IMR-90 (cell line): ENCODE measurements at regions not wholly inside any gene's neighbourhood (a gene's known extent, or its start where the extent isn't known, plus 50 kb on each side); places are given as distances from the start of the nearest gene placed in this dataset.

Experiments
- ATAC-seq: fragments of 200-7000 bp; cut with Tn5 transposase; 2 replicates; pipeline ENCODE4 v1.9.1; 2020; ENCODE audit warnings: low read depth, mild to moderate bottlenecking, moderate library complexity
- BruUV-seq: library from RNA; stranded (reverse); fragments of 400-500 nt; replicated peaks from 2 replicates; lab custom pipeline; 2021; lab: Mats Ljungman, UMichigan
- CTCF ChIA-PET: fragments of 300-600 bp; formaldehyde crosslinking; extraction: SDS; loops from one replicate; lab custom pipeline; 2021; ENCODE audit warnings: antibody characterized with exemption; lab: Yijun Ruan, JAX
- POLR2A ChIA-PET: fragments of 300-600 bp; sonication (Branson Sonifier 250); formaldehyde crosslinking; loops from one replicate; lab custom pipeline; 2022; ENCODE audit warnings: antibody characterized with exemption; ENCODE audit not compliant: unreplicated experiment; lab: Charles Lee
- DNase-seq: peaks from one replicate; pipeline ENCODE4 v3.0.0; 2013
- H2AFZ ChIP-seq: replicated peaks from 2 replicates; pipeline ENCODE3; 2013; ENCODE audit warnings: low read length, mild to moderate bottlenecking; ENCODE audit not compliant: poor library complexity
- H2AK5ac ChIP-seq: 2 replicates; pipeline ENCODE4 v1.6.1; 2013; ENCODE audit warnings: low read depth, low read length, inconsistent platforms
- H2AK9ac ChIP-seq: replicated peaks from 2 replicates; pipeline ENCODE3; 2013; ENCODE audit warnings: mild to moderate bottlenecking, low read depth, low read length, moderate library complexity; ENCODE audit not compliant: poor library complexity
- H2BK120ac ChIP-seq: 2 replicates; pipeline ENCODE4 v1.6.1; 2013; ENCODE audit warnings: low read depth, low read length, inconsistent platforms
- H2BK15ac ChIP-seq: 3 replicates; pipeline ENCODE4 v1.6.1; 2013; ENCODE audit warnings: low read depth, low read length, inconsistent platforms
- H2BK20ac ChIP-seq: 2 replicates; pipeline ENCODE4 v1.6.1; 2013; ENCODE audit warnings: low read depth, mild to moderate bottlenecking, inconsistent platforms, low read length, moderate library complexity
- H2BK5ac ChIP-seq: 2 replicates; pipeline ENCODE4 v1.6.1; 2013; ENCODE audit warnings: mild to moderate bottlenecking, low read depth, low read length, inconsistent platforms; ENCODE audit not compliant: poor library complexity, severe bottlenecking
- H3K14ac ChIP-seq: replicated peaks from 2 replicates; pipeline ENCODE4 v1.6.1; 2013; ENCODE audit warnings: low read depth, low read length, inconsistent platforms
- H3K18ac ChIP-seq: 2 replicates; pipeline ENCODE4 v1.6.1; 2013; ENCODE audit warnings: low read depth, low read length, control low read depth
- H3K23ac ChIP-seq: 2 replicates; pipeline ENCODE4 v1.6.1; 2013; ENCODE audit warnings: low read depth, low read length, inconsistent platforms
- H3K27ac ChIP-seq: 2 replicates; pipeline ENCODE4 v1.5.1; 2013; ENCODE audit warnings: mild to moderate bottlenecking, control low read depth, low read length; ENCODE audit not compliant: insufficient read depth
- H3K27me3 ChIP-seq: 2 replicates; pipeline ENCODE4 v1.6.1; 2013; ENCODE audit warnings: low read length; ENCODE audit not compliant: control insufficient read depth, insufficient read depth
- H3K36me3 ChIP-seq: 2 replicates; pipeline ENCODE4 v1.6.1; 2013; ENCODE audit warnings: low read length, mixed read lengths; ENCODE audit not compliant: control insufficient read depth, insufficient read depth
- H3K4ac ChIP-seq: 2 replicates; pipeline ENCODE4 v1.6.1; 2013; ENCODE audit warnings: low read depth, low read length, inconsistent platforms
- H3K4me1 ChIP-seq: 2 replicates; pipeline ENCODE4 v1.6.1; 2013; ENCODE audit warnings: low read length, mixed read lengths; ENCODE audit not compliant: control insufficient read depth, insufficient read depth
- H3K4me2 ChIP-seq: 2 replicates; pipeline ENCODE4 v1.6.1; 2013; ENCODE audit warnings: low read depth, mild to moderate bottlenecking, control low read depth, low read length, moderate library complexity
- H3K4me3 ChIP-seq: 2 replicates; pipeline ENCODE4 v1.5.1; 2013; ENCODE audit warnings: low read depth, mild to moderate bottlenecking, control low read depth, low read length, moderate library complexity; ENCODE audit not compliant: insufficient read depth
- H3K56ac ChIP-seq: 2 replicates; pipeline ENCODE4 v1.6.1; 2013; ENCODE audit warnings: low read length, inconsistent platforms; ENCODE audit not compliant: insufficient read depth; ENCODE audit errors: extremely low read depth
- H3K79me1 ChIP-seq, 2 experiments: 2 replicates each; pipeline ENCODE4 v1.6.1; 2013; ENCODE audit warnings: low read length in 2 of 2, inconsistent platforms in 1 of 2, low read depth in 1 of 2
- H3K9ac ChIP-seq: 2 replicates; pipeline ENCODE4 v1.6.1; 2013; ENCODE audit warnings: low read depth, low read length, control low read depth
- H3K9me1 ChIP-seq: 2 replicates; pipeline ENCODE4 v1.6.1; 2013; ENCODE audit warnings: low read length, inconsistent platforms; ENCODE audit not compliant: insufficient read depth
- H3K9me3 ChIP-seq: 2 replicates; pipeline ENCODE4 v1.6.1; 2013; ENCODE audit warnings: low read length; ENCODE audit not compliant: control insufficient read depth, insufficient read depth
- H4K20me1 ChIP-seq: 2 replicates; pipeline ENCODE4 v1.6.1; 2013; ENCODE audit warnings: low read length, inconsistent platforms; ENCODE audit not compliant: insufficient read depth
- H4K5ac ChIP-seq: 2 replicates; pipeline ENCODE4 v1.6.1; 2013; ENCODE audit warnings: mild to moderate bottlenecking, low read depth, low read length, control low read depth
- H4K8ac ChIP-seq, 2 experiments: 2 replicates each; pipeline ENCODE4 v1.6.1; 2013; ENCODE audit warnings: low read depth in 2 of 2, low read length in 2 of 2, control low read depth in 1 of 2, inconsistent platforms in 1 of 2
- H4K91ac ChIP-seq: 2 replicates; pipeline ENCODE4 v1.6.1; 2013; ENCODE audit warnings: low read depth, low read length, inconsistent platforms; ENCODE audit not compliant: insufficient read depth
- CHD1 ChIP-seq: IDR thresholded peaks from 2 replicates; pipeline ENCODE4 v1.6.1; 2012; ENCODE audit warnings: low read depth, low read length, improper control_type of control experiment
- MXI1 ChIP-seq: IDR thresholded peaks from 2 replicates; pipeline ENCODE4 v1.6.1; 2012; ENCODE audit warnings: low read depth, mild to moderate bottlenecking, low read length, moderate library complexity, borderline replicate concordance
- WGBS, 2 experiments: methylation state at CpG; one replicate each; pipeline versions ENCODE4 v1.1.5 to v1.1.7; 2013; ENCODE audit warnings: missing lambda C conversion rate in 2 of 2; ENCODE audit not compliant: insufficient read length in 1 of 2; ENCODE audit errors: extremely low coverage in 2 of 2; 5-methylcytosine and 5-hydroxymethylcytosine counted together
- dilution Hi-C: fragments of 300-500 bp; cut with HindIII; formaldehyde crosslinking; loops from one replicate; pipeline ENCODE4 v1.14.3; 2018; ENCODE audit warnings: low sequenced_read_pairs; ENCODE audit not compliant: unreplicated experiment
- in situ Hi-C: fragments of 300-500 bp; cut with MboI; formaldehyde crosslinking; loops from 3 replicates; pipeline ENCODE4 v1.14.3; 2019; ENCODE audit warnings: low sequenced_read_pairs, inconsistent platforms, mixed read lengths
- intact Hi-C: fragments of 100-400 bp; cut with micrococcal nuclease; formaldehyde crosslinking; loops from 2 replicates; pipeline ENCODE4 v1.10.0; 2022
- TF ChIP-seq, protein P1 (sequence below): fragments of 150-350 bp; IDR thresholded peaks from 2 replicates; pipeline ENCODE4 v1.6.1; 2017; ENCODE audit warnings: mild to moderate bottlenecking, antibody characterized with exemption, low read length, low read depth

DNA sequence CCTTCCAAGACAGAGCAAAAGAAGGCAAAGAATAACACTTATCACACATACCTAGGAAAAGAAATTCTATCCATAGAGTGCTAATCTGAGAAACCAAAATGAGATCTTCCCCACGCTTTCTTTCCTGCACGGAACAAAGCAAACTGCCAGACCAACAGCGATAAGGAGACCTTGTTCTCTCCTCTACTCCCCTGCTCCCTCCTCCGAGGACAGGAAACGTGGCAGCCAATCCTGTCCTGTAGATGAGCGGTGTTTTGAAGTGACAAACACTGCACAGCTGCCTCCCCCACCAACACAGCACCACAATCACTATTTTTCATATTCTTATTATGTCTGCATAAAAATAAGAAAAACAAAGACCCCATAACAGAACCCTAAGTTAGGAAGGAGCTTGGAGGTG, 113.9 kb upstream of the IRS2 start:
- ChIA-PET POLR2A (no interaction called here), CTCF (no interaction called here)
- H2AFZ ChIP-seq: peak overlapping the region; percentile 54
- H4K5ac ChIP-seq: no peak overlapping the region
- intact Hi-C loops: no loop called here
- no peak overlapping the region for H2BK5ac ChIP-seq
- H3K4me3 ChIP-seq: no peak overlapping the region
- no peak overlapping the region for H3K27ac ChIP-seq
- no peak overlapping the region for H3K56ac ChIP-seq
- no peak overlapping the region for H2BK15ac ChIP-seq
- H3K4me2 ChIP-seq: peak overlapping the region; percentile 2; the same call in 1 of the 2 replicates
- H2AK9ac ChIP-seq: no peak overlapping the region
- H4K8ac ChIP-seq: no peak overlapping the region
- WGBS, 2 experiments: no CpG with 5 or more reads among the region's 6 CpGs
- H3K14ac ChIP-seq: no peak overlapping the region
- H3K27me3 ChIP-seq: no peaks in the 10 kb centered on the region; the same call in 1 of the 2 replicates
- DNase-seq (no peak), ATAC-seq (peak; percentile 17; the same call in 1 of the 2 replicates)
- no peaks in the 10 kb centered on the region for H3K4me1 ChIP-seq
- BruUV-seq: no TSS peak
- no peaks in the 10 kb centered on the region for H3K36me3 ChIP-seq
- no peaks in the 10 kb centered on the region for H4K20me1 ChIP-seq
- H2AK5ac ChIP-seq: no peak overlapping the region
- H2BK20ac ChIP-seq: no peak overlapping the region
- H4K91ac ChIP-seq: no peak overlapping the region
- no peaks in the 10 kb centered on the region for H3K79me1 ChIP-seq
- dilution Hi-C loops: no loop called here
- no peak overlapping the region for H2BK120ac ChIP-seq
- H3K9me3 ChIP-seq: no peaks in the 10 kb centered on the region
- no peak overlapping the region for H3K23ac ChIP-seq
- H3K18ac ChIP-seq: no peak overlapping the region
- H3K9ac ChIP-seq: no peak overlapping the region
- TF ChIP-seq CHD1: no peak
- TF ChIP-seq, protein P1, sequence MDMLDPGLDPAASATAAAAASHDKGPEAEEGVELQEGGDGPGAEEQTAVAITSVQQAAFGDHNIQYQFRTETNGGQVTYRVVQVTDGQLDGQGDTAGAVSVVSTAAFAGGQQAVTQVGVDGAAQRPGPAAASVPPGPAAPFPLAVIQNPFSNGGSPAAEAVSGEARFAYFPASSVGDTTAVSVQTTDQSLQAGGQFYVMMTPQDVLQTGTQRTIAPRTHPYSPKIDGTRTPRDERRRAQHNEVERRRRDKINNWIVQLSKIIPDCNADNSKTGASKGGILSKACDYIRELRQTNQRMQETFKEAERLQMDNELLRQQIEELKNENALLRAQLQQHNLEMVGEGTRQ: no peak
- TF ChIP-seq MXI1: no peak
- no peak overlapping the region for H3K4ac ChIP-seq
- H3K9me1 ChIP-seq: peaks cover 4% of the 10 kb centered on the region; the same call in 1 of the 2 replicates
- in situ Hi-C loops: no loop called here
